Retinal pigment epithelial cell (primary cell): ENCODE measurements at regions not wholly inside any gene's neighbourhood (a gene's known extent, or its start where the extent isn't known, plus 50 kb on each side); places are given as distances from the start of the nearest gene placed in this dataset.

Experiments
- DNase-seq: peaks from one replicate; pipeline ENCODE4 v3.0.0-alpha.2; 2010; ENCODE audit warnings: low read depth
- H3K4me3 ChIP-seq: 2 replicates; pipeline ENCODE4 v1.5.1; 2011; ENCODE audit warnings: mild to moderate bottlenecking, low read length, control low read depth, moderate library complexity
- TF ChIP-seq, protein P1 (sequence below): conservative IDR thresholded peaks from 2 replicates; pipeline ENCODE4 v1.5.1; 2011; ENCODE audit warnings: low read depth, low read length, control low read depth, inconsistent platforms

DNA sequence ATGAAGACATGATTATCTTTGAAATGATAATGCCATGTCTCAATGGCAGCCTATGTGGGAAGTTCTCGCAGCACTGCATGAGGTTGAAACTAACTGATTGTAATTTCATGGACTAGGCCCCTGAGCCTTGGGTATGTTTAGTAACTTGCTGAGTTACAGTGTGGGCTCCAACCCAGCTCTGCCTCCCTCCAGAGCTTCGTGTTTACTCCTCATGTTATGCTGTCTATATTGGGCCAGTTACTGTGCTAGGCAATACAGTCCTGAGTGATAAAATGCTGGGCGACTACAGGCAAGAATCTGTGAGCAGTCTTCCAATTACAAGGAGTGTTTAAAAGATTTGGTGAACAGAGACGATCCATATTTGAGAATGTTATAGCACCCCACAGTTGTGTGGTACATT, 530.1 kb upstream of the CDH2 start:
- TF ChIP-seq, protein P1, sequence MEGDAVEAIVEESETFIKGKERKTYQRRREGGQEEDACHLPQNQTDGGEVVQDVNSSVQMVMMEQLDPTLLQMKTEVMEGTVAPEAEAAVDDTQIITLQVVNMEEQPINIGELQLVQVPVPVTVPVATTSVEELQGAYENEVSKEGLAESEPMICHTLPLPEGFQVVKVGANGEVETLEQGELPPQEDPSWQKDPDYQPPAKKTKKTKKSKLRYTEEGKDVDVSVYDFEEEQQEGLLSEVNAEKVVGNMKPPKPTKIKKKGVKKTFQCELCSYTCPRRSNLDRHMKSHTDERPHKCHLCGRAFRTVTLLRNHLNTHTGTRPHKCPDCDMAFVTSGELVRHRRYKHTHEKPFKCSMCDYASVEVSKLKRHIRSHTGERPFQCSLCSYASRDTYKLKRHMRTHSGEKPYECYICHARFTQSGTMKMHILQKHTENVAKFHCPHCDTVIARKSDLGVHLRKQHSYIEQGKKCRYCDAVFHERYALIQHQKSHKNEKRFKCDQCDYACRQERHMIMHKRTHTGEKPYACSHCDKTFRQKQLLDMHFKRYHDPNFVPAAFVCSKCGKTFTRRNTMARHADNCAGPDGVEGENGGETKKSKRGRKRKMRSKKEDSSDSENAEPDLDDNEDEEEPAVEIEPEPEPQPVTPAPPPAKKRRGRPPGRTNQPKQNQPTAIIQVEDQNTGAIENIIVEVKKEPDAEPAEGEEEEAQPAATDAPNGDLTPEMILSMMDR, result no peak

DNA sequence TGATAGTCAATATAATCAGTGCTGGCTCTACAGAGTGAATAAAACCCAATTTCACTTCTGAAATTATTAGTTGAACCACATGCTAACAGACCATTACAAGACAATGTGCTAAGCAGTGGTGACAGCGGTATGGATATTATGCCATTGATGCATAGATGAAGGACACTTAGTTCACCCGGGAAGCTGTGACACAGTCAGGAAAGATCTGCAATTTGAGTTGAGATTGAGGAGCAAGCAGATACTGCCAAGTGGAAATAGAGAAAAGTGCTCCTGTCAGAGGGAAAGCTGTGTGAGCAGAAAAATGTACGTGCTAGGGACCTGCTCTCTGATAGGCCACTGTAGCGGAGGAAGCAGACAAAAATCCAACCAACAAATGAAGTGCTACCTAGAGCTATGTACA, 529.5 kb upstream of the CDH2 start:
- TF ChIP-seq, protein P1, result no peak
- H3K4me3 ChIP-seq, result no peak overlapping the region
- no peak for DNase-seq

More for the DNA sequence above, 530.1 kb upstream of the CDH2 start:
- no peak for DNase-seq
- no peak overlapping the region for H3K4me3 ChIP-seq

- no peak for DNase-seq
- TF ChIP-seq, protein P1, result no peak
- H3K4me3 ChIP-seq, result no peak overlapping the region
These were observed 528.6 kb upstream of the CDH2 start for GRCh38 chr18:28705482-28705881.

GRCh38 chr18:28692337-28692736, 515.4 kb upstream of the CDH2 start:
- DNase-seq, result no peak
- H3K4me3 ChIP-seq, result no peak overlapping the region
- TF ChIP-seq, protein P1, result no peak

DNA sequence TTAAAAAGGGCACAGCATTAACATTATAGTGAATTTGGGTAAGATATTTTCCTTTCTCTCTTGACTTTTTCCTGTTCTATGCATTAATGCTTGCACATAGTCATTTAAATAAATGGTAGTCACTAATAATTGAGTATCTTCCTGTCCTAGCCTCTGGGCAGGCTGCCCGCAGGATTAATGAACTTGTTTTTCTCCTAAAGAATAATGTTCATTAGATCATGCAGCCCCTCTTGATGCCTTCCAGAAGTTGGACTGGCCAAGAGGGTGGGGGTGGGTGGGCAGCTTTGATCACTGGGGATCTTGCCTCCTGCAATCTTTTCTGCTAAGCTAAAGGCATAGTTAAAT, 514.5 kb upstream of the CDH2 start:
- DNase-seq, result no peak
- TF ChIP-seq, protein P1, result no peak
- no peak overlapping the region for H3K4me3 ChIP-seq

- TF ChIP-seq, protein P1, result no peak
- DNase-seq, result no peak
- H3K4me3 ChIP-seq, result no peak overlapping the region
These were observed 514.0 kb upstream of the CDH2 start for GRCh38 chr18:28690836-28691495.

- H3K4me3 ChIP-seq, result no peak overlapping the region
- DNase-seq, result no peak
- TF ChIP-seq, protein P1, result no peak
These were observed 513.2 kb upstream of the CDH2 start for GRCh38 chr18:28690100-28690499.
